ENCODE measurements at regions not wholly inside any gene's neighbourhood (a gene's known extent, or its start where the extent isn't known, plus 50 kb on each side); places are given as distances from the start of the nearest gene placed in this dataset.

GRCh38 chr4:179855469-179855868 lies 2387.7 kb upstream of the TENM3 start:
- no peak for TF ChIP-seq CTCF (IDR thresholded peaks at IDR 0.05)
- no peak for TF ChIP-seq POLR2A (IDR thresholded peaks at IDR 0.05)

Measured in vagina (tissue), 2 donors.